ENCODE measurements at regions not wholly inside any gene's neighbourhood (a gene's known extent, or its start where the extent isn't known, plus 50 kb on each side); places are given as distances from the start of the nearest gene placed in this dataset.

DNA sequence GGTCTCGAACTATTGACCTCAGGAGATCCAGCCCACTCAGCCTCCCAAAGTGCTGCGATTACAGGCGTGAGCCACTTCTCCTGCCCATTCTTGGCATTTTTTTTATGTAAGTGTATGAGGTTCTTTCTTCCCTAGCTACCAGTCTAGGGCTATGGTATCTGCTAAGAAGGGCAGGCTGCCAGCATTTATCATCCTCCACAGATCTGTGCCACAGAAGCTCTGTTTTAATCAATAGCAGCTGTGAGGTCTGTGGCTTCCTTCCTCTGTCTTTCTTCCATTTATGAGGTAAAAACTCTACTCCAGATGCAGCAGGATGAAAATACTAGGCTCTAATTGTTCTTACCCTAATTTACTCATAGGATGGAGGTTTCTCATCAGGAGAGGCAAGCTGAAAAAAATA lies 1382.4 kb upstream of the ADGRB3 start:
- H3K79me2 ChIP-seq (ENCODE audit: control insufficient read depth in 1 of 2, insufficient read depth in 2 of 2, low read length in 2 of 2), result no peaks in the 10 kb centered on the region
- H3K27me3 ChIP-seq (replicated peaks in 1 of 4; ENCODE audit: control insufficient read depth in 3 of 4, extremely low read depth in 1 of 4, insufficient read depth in 3 of 4, low read length in 3 of 4), result no peaks in the 10 kb centered on the region
- H2AK5ac ChIP-seq (ENCODE audit: low read depth, low read length), result no peak overlapping the region
- no peak overlapping the region for H4K8ac ChIP-seq (ENCODE audit: extremely low read depth, insufficient read depth, low read length)
- no peak for FAIRE-seq
- no peak overlapping the region for H2BK120ac ChIP-seq (replicated peaks; ENCODE audit: low read depth, low read length)
- no peak overlapping the region for H3K9ac ChIP-seq (replicated peaks in 1 of 4; ENCODE audit: extremely low read depth in 1 of 4, low read depth in 3 of 4, low read length in 3 of 4)
- H4K5ac ChIP-seq (ENCODE audit: insufficient read length, low read depth, low read length), result no peak overlapping the region
- no peak overlapping the region for H3K4me3 ChIP-seq (ENCODE audit: extremely low read depth in 1 of 4, insufficient read depth in 2 of 4, low read depth in 3 of 4, low read length in 4 of 4)
- no peak overlapping the region for H3K23ac ChIP-seq (ENCODE audit: insufficient read length)
- H3K36me3 ChIP-seq (ENCODE audit: control insufficient read depth in 2 of 4, insufficient read depth in 4 of 4, low read length in 3 of 4), result no peaks in the 10 kb centered on the region
- H3K4ac ChIP-seq (replicated peaks; ENCODE audit: insufficient read length, low read depth, low read length), result no peak overlapping the region
- H3K9me3 ChIP-seq (ENCODE audit: insufficient read depth in 2 of 2, low read depth in 1 of 2, low read length in 1 of 2), result no peaks in the 10 kb centered on the region
- H3K79me1 ChIP-seq (ENCODE audit: low read depth, low read length), result no peaks in the 10 kb centered on the region
- DNase-seq (ENCODE audit: low read depth in 1 of 2, low spot score in 2 of 2), result no peak
- H2BK15ac ChIP-seq (ENCODE audit: low read length), result no peak overlapping the region
- no peak overlapping the region for H2BK20ac ChIP-seq (ENCODE audit: low read length)
- no peak overlapping the region for H3K4me2 ChIP-seq (ENCODE audit: insufficient read depth in 1 of 2, low read depth in 2 of 2, low read length in 2 of 2)
- H4K91ac ChIP-seq (replicated peaks; ENCODE audit: insufficient read length, low read length), result no peak overlapping the region
- no peak overlapping the region for H2BK5ac ChIP-seq (ENCODE audit: low read depth, low read length)
- no peak overlapping the region for H3K27ac ChIP-seq (ENCODE audit: low read depth, low read length)
- H3K23me2 ChIP-seq (ENCODE audit: low read depth, low read length), result no peaks in the 10 kb centered on the region
- CTCF ChIA-PET (ENCODE audit: partially characterized antibody), result interaction anchor here (1.0 kb wide), 1 partner anchor 174 kb away, joined by 3 read pairs; no protein-coding TSS in a partner anchor
- no peak overlapping the region for H3K14ac ChIP-seq (ENCODE audit: insufficient read length)
- TF ChIP-seq MAFK (IDR thresholded peaks at IDR 0.05; ENCODE audit: low read depth, low read length) (no peak), CTBP2 (IDR thresholded peaks at IDR 0.05; ENCODE audit: borderline replicate concordance, insufficient read depth, insufficient read length, low read length) (no peak), PHF8 (conservative IDR thresholded peaks at IDR 0.05; ENCODE audit: low read depth, low read length) (no peak), TAF7 (optimal IDR thresholded peaks at IDR 0.05; ENCODE audit: borderline replicate concordance, low read depth, low read length) (no peak), CHD2 (IDR thresholded peaks at IDR 0.05; ENCODE audit: low read length) (no peak), CHD1 (IDR thresholded peaks at IDR 0.05; ENCODE audit: low read depth, low read length) (no peak), POLR2AphosphoS5 (IDR thresholded peaks at IDR 0.05; ENCODE audit: low read depth, low read length) (no peak), ZNF274 (IDR thresholded peaks at IDR 0.05; ENCODE audit: borderline replicate concordance, extremely low read depth, low read length) (no peak)
- no peak overlapping the region for H3K18ac ChIP-seq (ENCODE audit: extremely low read depth, low read length)
- H2BK12ac ChIP-seq (ENCODE audit: low read depth, low read length), result no peak overlapping the region
- no peaks in the 10 kb centered on the region for H3K4me1 ChIP-seq (replicated peaks in 1 of 4; ENCODE audit: control insufficient read depth in 3 of 4, insufficient read depth in 4 of 4, low read length in 3 of 4)
- H4K20me1 ChIP-seq (replicated peaks in 1 of 2; ENCODE audit: control insufficient read depth in 1 of 2, insufficient read depth in 2 of 2, low read length in 2 of 2), result no peaks in the 10 kb centered on the region
- no peak overlapping the region for H2AFZ ChIP-seq (ENCODE audit: low read length)
- no peak overlapping the region for H3K56ac ChIP-seq (replicated peaks; ENCODE audit: insufficient read length, low read depth, low read length)
- 100% methylated on average over 3 of the region's 3 CpGs; no CpG with 5 or more reads in 1 of the 2 experiments for WGBS, 2 experiments (ENCODE audit: extremely low coverage in 1 of 2, insufficient coverage in 1 of 2, insufficient read length in 1 of 2, insufficient replicate concordance in 2 of 2, low coverage in 1 of 2, low lambda C conversion rate in 2 of 2, missing lambda C conversion rate in 1 of 2)
- POLR2A ChIA-PET (ENCODE audit: partially characterized antibody), result no interaction called here

All from H1 (cell line).